Esophagus muscularis mucosa (tissue), 4 donors: ENCODE measurements at regions not wholly inside any gene's neighbourhood (a gene's known extent, or its start where the extent isn't known, plus 50 kb on each side); places are given as distances from the start of the nearest gene placed in this dataset.

Experiments
- CTCF ChIP-seq, 3 experiments: fragments of 200-600 bp in 2 of 3; fragments of 450-650 bp in 1 of 3; sonication (generic) in 2 of 3; IDR thresholded peaks; one replicate each; pipeline ENCODE4 v1.5.1; 2017 to 2019; ENCODE audit warnings: antibody characterized with exemption in 3 of 3, mild to moderate bottlenecking in 2 of 3, moderate library complexity in 1 of 3
- EP300 ChIP-seq: sonication (generic); formaldehyde crosslinking; IDR thresholded peaks from one replicate; pipeline ENCODE4 v1.6.1; 2017; ENCODE audit warnings: antibody characterized with exemption
- POLR2A ChIP-seq: fragments of 450-650 bp; IDR thresholded peaks from one replicate; pipeline ENCODE4 v1.6.1; 2017; ENCODE audit warnings: antibody characterized with exemption, moderate library complexity, mild to moderate bottlenecking, low read depth
- POLR2AphosphoS5 ChIP-seq, 2 donors: sonication (generic); formaldehyde crosslinking; IDR thresholded peaks; one replicate each; pipeline ENCODE4 v1.6.1; 2017; ENCODE audit warnings: antibody characterized with exemption in 2 of 2

- TF ChIP-seq CTCF (IDR thresholded peaks at IDR 0.05) (no peak), POLR2A (no peak), EP300 (no peak), POLR2AphosphoS5 (IDR thresholded peaks at IDR 0.05) (no peak)
These were observed 195.3 kb downstream of the BRINP2 start for GRCh38 chr1:177366091-177366490.
